ENCODE measurements at regions not wholly inside any gene's neighbourhood (a gene's known extent, or its start where the extent isn't known, plus 50 kb on each side); places are given as distances from the start of the nearest gene placed in this dataset.

DNA sequence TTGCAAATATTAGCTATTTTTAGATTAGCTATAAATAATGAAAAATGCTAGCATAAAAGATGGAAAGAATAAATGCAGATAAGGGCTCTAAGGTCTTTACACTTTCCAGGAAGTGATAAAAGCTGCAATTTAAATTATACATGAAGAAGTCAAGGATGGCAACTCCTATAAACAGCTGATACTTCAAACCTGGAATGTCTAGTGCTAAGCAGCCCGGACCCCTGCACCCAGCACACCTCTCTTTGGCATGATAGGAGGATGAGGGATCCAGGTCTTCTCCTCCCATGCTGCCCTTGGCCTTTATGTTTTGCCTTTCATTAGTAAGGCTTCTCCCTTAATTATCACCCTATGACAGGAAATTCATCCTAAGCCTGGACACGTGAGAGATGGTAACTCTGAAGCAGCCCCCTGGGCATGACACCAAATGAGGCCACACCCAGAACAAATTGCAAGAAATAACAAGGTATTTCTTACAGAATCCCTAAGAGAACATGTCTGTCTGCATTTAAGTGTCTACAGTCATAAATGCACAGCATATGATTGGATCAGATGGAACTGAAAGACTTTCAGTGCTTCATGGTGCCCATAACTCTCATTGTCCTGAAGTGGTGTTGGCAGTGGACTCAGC lies 158.3 kb upstream of the PRSS1 start:
- TF ChIP-seq TAF1 (IDR thresholded peaks at IDR 0.05; ENCODE audit: borderline replicate concordance, low read depth, low read length): no peak
- TF ChIP-seq POLR2AphosphoS5 (IDR thresholded peaks at IDR 0.05; ENCODE audit: low read depth, low read length): no peak

Data from GM12892 (cell line).